GM12878 (cell line): ENCODE measurements at regions not wholly inside any gene's neighbourhood (a gene's known extent, or its start where the extent isn't known, plus 50 kb on each side); places are given as distances from the start of the nearest gene placed in this dataset.

ENCODE experiments used
- ATAC-seq: fragments of 200-7000 bp; cut with Tn5 transposase; 3 replicates; pipeline ENCODE4 v1.9.1; 2020; ENCODE audit warnings: mild to moderate bottlenecking, moderate library complexity
- BruUV-seq: library from RNA; stranded (reverse); fragments of 400-500 nt; replicated peaks from 2 replicates; lab custom pipeline; 2021; lab: Mats Ljungman, UMichigan
- CTCF ChIA-PET: fragments of 300-600 bp; sonication (Branson Sonifier 250); formaldehyde crosslinking; extraction: SDS; loops from one replicate; lab custom pipeline; 2021; ENCODE audit warnings: inconsistent platforms; lab: Yijun Ruan, JAX
- POLR2A ChIA-PET: fragments of 350-600 bp; formaldehyde crosslinking; extraction: SDS; loops from one replicate; lab custom pipeline; 2021; ENCODE audit warnings: inconsistent platforms; lab: Charles Lee
- RAD21 ChIA-PET: fragments of 300-600 bp; sonication (Branson Sonifier 250); formaldehyde crosslinking; loops from one replicate; lab custom pipeline; 2023; ENCODE audit warnings: antibody characterized with exemption; ENCODE audit not compliant: unreplicated experiment; lab: Charles Lee
- SMC1A ChIA-PET: fragments of 300-600 bp; sonication (Branson Sonifier 250); formaldehyde crosslinking; loops from one replicate; lab custom pipeline; 2023; ENCODE audit not compliant: unreplicated experiment, uncharacterized antibody; lab: Charles Lee
- DNase-seq: peaks from one replicate; pipeline ENCODE4 v3.0.0-alpha.2; 2011; ENCODE audit warnings: low read depth, low spot score
- FAIRE-seq: peaks from 3 replicates; lab custom pipeline; 2011; peaks lifted over from hg19 to GRCh38; lab: Jason Lieb, UNC
- H2AFZ ChIP-seq: 2 replicates; pipeline ENCODE4 v1.6.0; 2011; ENCODE audit warnings: low read depth, low read length, control low read depth; ENCODE audit not compliant: control insufficient read depth
- H3K27ac ChIP-seq: 2 replicates; pipeline ENCODE4 v1.5.1; 2011; ENCODE audit warnings: control low read depth; ENCODE audit not compliant: control insufficient read depth, insufficient read depth
- H3K27me3 ChIP-seq, 2 experiments: replicated peaks in 1 of 2; 2 replicates each; pipeline versions ENCODE4 v1.6.0 to v1.6.1; 2011; ENCODE audit warnings: low read length in 1 of 2; ENCODE audit not compliant: control insufficient read depth in 2 of 2, insufficient read depth in 2 of 2
- H3K36me3 ChIP-seq, 2 experiments: 2 replicates each; pipeline ENCODE4 v1.5.1; 2011; ENCODE audit warnings: low read length in 1 of 2; ENCODE audit not compliant: control insufficient read depth in 2 of 2, insufficient read depth in 2 of 2
- H3K4me1 ChIP-seq: 2 replicates; pipeline ENCODE4 v1.6.1; 2011; ENCODE audit warnings: mild to moderate bottlenecking, low read length, moderate library complexity, mixed read lengths; ENCODE audit not compliant: control insufficient read depth, insufficient read depth
- H3K4me2 ChIP-seq: 2 replicates; pipeline ENCODE4 v1.6.0; 2011; ENCODE audit warnings: control low read depth; ENCODE audit not compliant: control insufficient read depth, insufficient read depth
- H3K4me3 ChIP-seq: fragments of 200-600 bp; sonication (generic); 2 replicates; pipeline ENCODE4 v1.5.1; 2016
- H3K79me2 ChIP-seq: 2 replicates; pipeline ENCODE4 v1.6.0; 2011; ENCODE audit warnings: low read length; ENCODE audit not compliant: control insufficient read depth, insufficient read depth
- H3K9ac ChIP-seq: 2 replicates; pipeline ENCODE4 v1.8.0; 2011; ENCODE audit warnings: low read length, control low read depth, mixed read lengths; ENCODE audit not compliant: control insufficient read depth, insufficient read depth
- H3K9me3 ChIP-seq: replicated peaks from 3 replicates; pipeline ENCODE4 v1.5.1; 2011; ENCODE audit warnings: mild to moderate bottlenecking, low read length; ENCODE audit not compliant: control insufficient read depth, insufficient read depth
- H4K20me1 ChIP-seq: 2 replicates; pipeline ENCODE4 v1.6.0; 2011; ENCODE audit not compliant: control insufficient read depth, insufficient read depth
- CREB1 ChIP-seq: IDR thresholded peaks from 2 replicates; pipeline ENCODE4 v1.6.1; 2012; ENCODE audit warnings: low read depth, mild to moderate bottlenecking, inconsistent platforms
- MYB ChIP-seq: fragments of 150-350 bp; IDR thresholded peaks from 2 replicates; pipeline ENCODE4 v1.6.1; 2014; ENCODE audit warnings: mild to moderate bottlenecking, low read depth, low read length, borderline replicate concordance
- SMAD5 ChIP-seq: IDR thresholded peaks from 2 replicates; pipeline ENCODE4 v1.6.1; 2016; ENCODE audit warnings: antibody characterized with exemption, low read depth
- SUZ12 ChIP-seq: fragments of 200-600 bp; sonication (generic); IDR thresholded peaks from one replicate; pipeline ENCODE4 v1.6.1; 2018; ENCODE audit warnings: antibody characterized with exemption, mild to moderate bottlenecking; ENCODE audit not compliant: unreplicated experiment
- ZNF592 ChIP-seq: fragments of 450-650 bp; IDR thresholded peaks from 2 replicates; pipeline ENCODE4 v1.6.1; 2017; ENCODE audit warnings: mild to moderate bottlenecking, moderate library complexity
- WGBS: methylation state at CpG from one replicate; pipeline ENCODE4 v1.1.6; 2016; ENCODE audit warnings: low lambda C conversion rate; ENCODE audit not compliant: insufficient replicate concordance, insufficient coverage; ENCODE audit errors: missing lambda C conversion rate; 5-methylcytosine and 5-hydroxymethylcytosine counted together
- in situ Hi-C: fragments of 300-500 bp; cut with MboI; formaldehyde crosslinking; loops from 9 replicates; pipeline ENCODE4 v1.14.3; 2018; ENCODE audit warnings: mixed read lengths
- intact Hi-C: fragments of 100-400 bp; cut with micrococcal nuclease; formaldehyde crosslinking; loops from one replicate; pipeline ENCODE4 v1.14.2; 2022; ENCODE audit not compliant: unreplicated experiment

GRCh38 chr1:102050556-102050955 is 53.8 kb upstream of the OLFM3 start (continued):
- TF ChIP-seq ZNF592 (no peak), SMAD5 (no peak), SUZ12 (no peak)

GRCh38 chr1:102047724-102048123 is 51.0 kb upstream of the OLFM3 start:
- H3K27ac ChIP-seq = no peak overlapping the region
- no peaks in the 10 kb centered on the region for H3K4me1 ChIP-seq
- ChIA-PET RAD21 (no interaction called here), POLR2A (no interaction called here), CTCF (no interaction called here), SMC1A (no interaction called here)
- no peaks in the 10 kb centered on the region for H3K79me2 ChIP-seq
- in situ Hi-C loops (no loop called here), intact Hi-C loops (no loop called here)
- no peak for FAIRE-seq
- no peak overlapping the region for H2AFZ ChIP-seq
- H3K9ac ChIP-seq = no peak overlapping the region
- ATAC-seq = no peak
- 4% methylated on average over 2 of the region's 2 CpGs for WGBS
- BruUV-seq = no TSS peak
- no peaks in the 10 kb centered on the region for H3K27me3 ChIP-seq
- no peak for DNase-seq
- no peaks in the 10 kb centered on the region for H3K36me3 ChIP-seq
- H3K4me2 ChIP-seq = no peak overlapping the region
- no peaks in the 10 kb centered on the region for H4K20me1 ChIP-seq
- H3K4me3 ChIP-seq = no peak overlapping the region
- TF ChIP-seq CREB1 = no peak
- no peak for TF ChIP-seq MYB
- TF ChIP-seq, all 136 proteins: peak for 0
- no peaks in the 10 kb centered on the region for H3K9me3 ChIP-seq
